ENCODE measurements at regions not wholly inside any gene's neighbourhood (a gene's known extent, or its start where the extent isn't known, plus 50 kb on each side); places are given as distances from the start of the nearest gene placed in this dataset.

- H3K4me3 ChIP-seq = no peak overlapping the region
- H3K27me3 ChIP-seq = no peaks in the 10 kb centered on the region
- 87 to 90% (median 89%) methylated on average over 3 of the region's 3 CpGs for WGBS, 4 donors
- H3K36me3 ChIP-seq (replicated peaks in 1 of 2) = no peaks in the 10 kb centered on the region
- no peaks in the 10 kb centered on the region for H3K9me3 ChIP-seq (replicated peaks in 1 of 3)
- H3K4me1 ChIP-seq (replicated peaks in 1 of 2) = no peaks in the 10 kb centered on the region
- H3K27ac ChIP-seq = no peak overlapping the region
- no peak for DNase-seq
- no peak for TF ChIP-seq POLR2A (IDR thresholded peaks at IDR 0.05)
- TF ChIP-seq CTCF (IDR thresholded peaks at IDR 0.05) = no peak
- intact Hi-C loops (cut with DNase I) = no loop called here
These were observed 898.6 kb downstream of the KCNMA1 start for GRCh38 chr10:76738991-76739390.

- no peak for DNase-seq
- no peaks in the 10 kb centered on the region for H3K27me3 ChIP-seq
- no peak overlapping the region for H3K27ac ChIP-seq
- H3K4me1 ChIP-seq (replicated peaks in 1 of 2) = no peaks in the 10 kb centered on the region
- TF ChIP-seq CTCF (IDR thresholded peaks at IDR 0.05) = no peak
- TF ChIP-seq POLR2A (IDR thresholded peaks at IDR 0.05) = no peak
- no peaks in the 10 kb centered on the region for H3K9me3 ChIP-seq (replicated peaks in 1 of 3)
- no peaks in the 10 kb centered on the region for H3K36me3 ChIP-seq (replicated peaks in 1 of 2)
- intact Hi-C loops (cut with DNase I) = no loop called here
- 65 to 74% (median 68%) methylated on average over 6 of the region's 6 CpGs for WGBS, 4 donors
- no peak overlapping the region for H3K4me3 ChIP-seq
These were observed 900.6 kb downstream of the KCNMA1 start for GRCh38 chr10:76736815-76737618.

GRCh38 chr10:76736392-76736791 lies 901.2 kb downstream of the KCNMA1 start:
- Histone ChIP-seq H3K27me3 (no peaks in the 10 kb centered on the region), H3K4me3 (no peak overlapping the region), H3K27ac (no peak overlapping the region), H3K4me1 (replicated peaks in 1 of 2) (no peaks in the 10 kb centered on the region), H3K36me3 (replicated peaks in 1 of 2) (no peaks in the 10 kb centered on the region), H3K9me3 (replicated peaks in 1 of 3) (no peaks in the 10 kb centered on the region)
- intact Hi-C loops (cut with DNase I) = no loop called here
- TF ChIP-seq POLR2A (IDR thresholded peaks at IDR 0.05) = no peak
- no peak for TF ChIP-seq CTCF (IDR thresholded peaks at IDR 0.05)
- DNase-seq = no peak
- WGBS, 4 donors = 71 to 84% (median 80%) methylated on average over 4 of the region's 4 CpGs

DNA sequence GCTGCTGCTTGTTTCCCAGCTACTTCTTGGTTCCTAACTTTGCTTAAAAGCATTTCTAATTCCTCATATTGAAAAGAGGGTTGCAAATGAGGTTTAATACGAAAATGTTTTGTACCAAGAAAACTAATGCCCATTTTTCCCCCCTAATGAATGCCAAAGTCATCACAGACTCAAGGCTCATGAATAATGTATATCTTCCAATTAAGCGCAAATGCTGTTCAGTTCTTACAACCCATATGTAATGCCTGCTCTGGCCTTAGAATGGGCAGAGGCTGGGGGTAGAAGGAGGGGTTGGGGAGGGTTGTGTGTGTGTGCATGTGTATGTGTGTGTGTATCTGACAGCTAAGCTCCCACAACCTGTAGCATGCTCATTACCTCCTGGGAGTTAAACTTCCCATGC lies 901.7 kb downstream of the KCNMA1 start:
- Histone ChIP-seq H3K27ac (no peak overlapping the region), H3K4me3 (no peak overlapping the region), H3K36me3 (replicated peaks in 1 of 2) (no peaks in the 10 kb centered on the region), H3K27me3 (no peaks in the 10 kb centered on the region), H3K9me3 (replicated peaks in 1 of 3) (no peaks in the 10 kb centered on the region), H3K4me1 (replicated peaks in 1 of 2) (no peaks in the 10 kb centered on the region)
- TF ChIP-seq CTCF (IDR thresholded peaks at IDR 0.05) (no peak), POLR2A (IDR thresholded peaks at IDR 0.05) (no peak)
- WGBS, 4 donors = 63 to 77% (median 70%) methylated on average over 2 of the region's 2 CpGs
- DNase-seq = no peak
- intact Hi-C loops (cut with DNase I) = no loop called here

Measured in adrenal gland (tissue), 9 donors.